ENCODE measurements at regions not wholly inside any gene's neighbourhood (a gene's known extent, or its start where the extent isn't known, plus 50 kb on each side); places are given as distances from the start of the nearest gene placed in this dataset.
"Not testable (repeated sequence)": the region's sequence is repeated elsewhere in the genome, so short reads cannot be mapped to it uniquely, and the experiment has no call there.

GRCh38 chr3:20482350-20482749 lies 296.3 kb upstream of the SGO1 start:
- intact Hi-C loops (cut with micrococcal nuclease; ENCODE audit: unreplicated experiment): no loop called here
- Mint-ChIP-seq H3K4me1 (ENCODE audit: low read depth, unreplicated experiment) (no peaks in the 10 kb centered on the region), H3K27me3 (ENCODE audit: unreplicated experiment) (no peaks in the 10 kb centered on the region), H3K4me3 (ENCODE audit: low read depth, unreplicated experiment) (no peak overlapping the region), H3K9me3 (ENCODE audit: low read depth, unreplicated experiment) (peaks cover 14% of the 10 kb centered on the region), H3K27ac (ENCODE audit: unreplicated experiment) (no peak overlapping the region), H3K36me3 (ENCODE audit: insufficient read depth, unreplicated experiment) (no peaks in the 10 kb centered on the region)
- CTCF ChIA-PET: no interaction called here
- BruUV-seq (replicated peaks): no TSS peak
- DNase-seq: no peak
- TF ChIP-seq CTCF (IDR thresholded peaks at IDR 0.05; ENCODE audit: unreplicated experiment): no peak

GRCh38 chr3:20480786-20481365 lies 294.9 kb upstream of the SGO1 start:
- Mint-ChIP-seq H3K27ac (ENCODE audit: unreplicated experiment) (no peak overlapping the region), H3K36me3 (ENCODE audit: insufficient read depth, unreplicated experiment) (no peaks in the 10 kb centered on the region), H3K9me3 (ENCODE audit: low read depth, unreplicated experiment) (peaks cover 14% of the 10 kb centered on the region), H3K27me3 (ENCODE audit: unreplicated experiment) (no peaks in the 10 kb centered on the region), H3K4me1 (ENCODE audit: low read depth, unreplicated experiment) (no peaks in the 10 kb centered on the region), H3K4me3 (ENCODE audit: low read depth, unreplicated experiment) (no peak overlapping the region)
- CTCF ChIA-PET: no interaction called here
- intact Hi-C loops (cut with micrococcal nuclease; ENCODE audit: unreplicated experiment): no loop called here
- no TSS peak for BruUV-seq (replicated peaks)
- TF ChIP-seq CTCF (IDR thresholded peaks at IDR 0.05; ENCODE audit: unreplicated experiment): no peak
- no peak for DNase-seq

- BruUV-seq (replicated peaks): no TSS peak
- intact Hi-C loops (cut with micrococcal nuclease; ENCODE audit: unreplicated experiment): no loop called here
Measured at GRCh38 chr3:20478436-20478835, 292.4 kb upstream of the SGO1 start.

GRCh38 chr3:20464237-20464636 lies 278.2 kb upstream of the SGO1 start:
- CTCF ChIA-PET; H3K36me3 Mint-ChIP-seq (ENCODE audit: insufficient read depth, unreplicated experiment): not testable (repeated sequence)

More at GRCh38 chr3:20478436-20478835, 292.4 kb upstream of the SGO1 start:
- H3K27me3 Mint-ChIP-seq (ENCODE audit: unreplicated experiment): no peaks in the 10 kb centered on the region
- H3K27ac Mint-ChIP-seq (ENCODE audit: unreplicated experiment): no peak overlapping the region
- CTCF ChIA-PET: no interaction called here
- peaks cover 9% of the 10 kb centered on the region for H3K9me3 Mint-ChIP-seq (ENCODE audit: low read depth, unreplicated experiment)
- no peaks in the 10 kb centered on the region for H3K4me1 Mint-ChIP-seq (ENCODE audit: low read depth, unreplicated experiment)
- H3K4me3 Mint-ChIP-seq (ENCODE audit: low read depth, unreplicated experiment): no peak overlapping the region
- no peak for DNase-seq
- no peak for TF ChIP-seq CTCF (IDR thresholded peaks at IDR 0.05; ENCODE audit: unreplicated experiment)
- no peaks in the 10 kb centered on the region for H3K36me3 Mint-ChIP-seq (ENCODE audit: insufficient read depth, unreplicated experiment)

GRCh38 chr3:20462723-20463122 lies 276.7 kb upstream of the SGO1 start:
- DNase-seq: no peak
- no TSS peak for BruUV-seq (replicated peaks)
- CTCF ChIA-PET: no interaction called here
- no peak overlapping the region for H3K4me3 Mint-ChIP-seq (ENCODE audit: low read depth, unreplicated experiment)
- TF ChIP-seq CTCF (IDR thresholded peaks at IDR 0.05; ENCODE audit: unreplicated experiment): no peak
- no peak overlapping the region for H3K27ac Mint-ChIP-seq (ENCODE audit: unreplicated experiment)
- intact Hi-C loops (cut with micrococcal nuclease; ENCODE audit: unreplicated experiment): no loop called here
- no peaks in the 10 kb centered on the region for H3K4me1 Mint-ChIP-seq (ENCODE audit: low read depth, unreplicated experiment)
- H3K27me3 Mint-ChIP-seq (ENCODE audit: unreplicated experiment): no peaks in the 10 kb centered on the region
- H3K36me3 Mint-ChIP-seq (ENCODE audit: insufficient read depth, unreplicated experiment): no peaks in the 10 kb centered on the region
- H3K9me3 Mint-ChIP-seq (ENCODE audit: low read depth, unreplicated experiment): peaks cover 13% of the 10 kb centered on the region

More at GRCh38 chr3:20464237-20464636, 278.2 kb upstream of the SGO1 start:
- H3K27ac Mint-ChIP-seq (ENCODE audit: unreplicated experiment); H3K4me1 Mint-ChIP-seq (ENCODE audit: low read depth, unreplicated experiment); BruUV-seq (replicated peaks); DNase-seq; intact Hi-C loops (cut with micrococcal nuclease; ENCODE audit: unreplicated experiment); H3K27me3 Mint-ChIP-seq (ENCODE audit: unreplicated experiment); H3K4me3 Mint-ChIP-seq (ENCODE audit: low read depth, unreplicated experiment): not testable (repeated sequence)
- peaks cover 19% of the 10 kb centered on the region for H3K9me3 Mint-ChIP-seq (ENCODE audit: low read depth, unreplicated experiment)

Measured in Calu3 (cell line).